Daoy (cell line): ENCODE measurements at regions not wholly inside any gene's neighbourhood (a gene's known extent, or its start where the extent isn't known, plus 50 kb on each side); places are given as distances from the start of the nearest gene placed in this dataset.
"Not testable (repeated sequence)": the region's sequence is repeated elsewhere in the genome, so short reads cannot be mapped to it uniquely, and the experiment has no call there.

Experiments
- DNase-seq: peaks from one replicate; pipeline ENCODE4 v3.0.0-alpha.2; 2015; ENCODE audit warnings: low read depth

DNA sequence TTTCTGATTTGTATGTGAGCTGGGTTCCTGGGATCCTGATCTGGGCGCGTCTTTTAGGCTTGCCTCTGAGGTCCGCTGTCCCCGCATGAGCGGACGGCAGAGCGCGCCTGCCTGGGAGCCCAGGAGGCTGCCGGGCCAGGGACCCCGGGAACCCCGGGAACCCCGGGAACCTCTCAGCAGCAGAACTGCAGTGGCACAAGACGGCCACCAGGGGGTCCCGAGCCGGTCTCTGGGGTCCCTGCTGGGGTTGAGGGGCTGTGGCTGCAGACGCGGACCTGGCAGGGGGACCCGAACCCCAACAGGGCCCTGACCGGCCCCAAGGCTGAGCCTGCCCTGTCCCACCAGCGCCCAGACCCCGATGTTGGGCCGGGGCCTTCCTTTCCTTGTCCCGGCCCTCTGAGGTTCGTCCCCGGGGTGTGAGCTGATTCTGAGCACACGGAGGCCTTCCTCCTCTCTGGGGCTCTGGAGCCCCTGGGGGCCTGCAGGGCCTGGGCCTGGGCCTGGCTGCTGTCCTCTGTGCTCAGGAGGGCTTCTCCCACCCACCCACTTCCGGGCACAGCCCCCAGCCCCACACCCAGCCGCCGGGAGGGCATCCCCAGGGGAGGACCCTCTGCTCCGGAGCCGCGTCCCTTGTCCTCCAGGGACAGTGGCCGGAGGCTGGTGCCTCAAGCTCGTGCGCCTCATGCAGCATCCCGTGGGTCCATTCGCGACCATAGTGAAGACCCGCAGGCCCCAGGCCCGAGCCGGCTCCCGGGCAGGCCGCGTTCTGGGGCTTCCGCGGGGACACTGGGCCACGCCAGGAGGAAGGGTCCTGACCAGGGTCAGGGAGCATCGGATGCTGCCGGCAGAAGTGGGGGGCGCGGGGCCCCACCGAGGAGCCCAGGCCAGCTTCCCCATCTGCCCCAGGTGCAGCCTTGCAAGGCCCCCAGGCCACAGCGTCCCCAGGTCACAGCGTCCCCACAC is 152.9 kb downstream of the TMEM121 start:
- not testable (repeated sequence) for DNase-seq

DNA sequence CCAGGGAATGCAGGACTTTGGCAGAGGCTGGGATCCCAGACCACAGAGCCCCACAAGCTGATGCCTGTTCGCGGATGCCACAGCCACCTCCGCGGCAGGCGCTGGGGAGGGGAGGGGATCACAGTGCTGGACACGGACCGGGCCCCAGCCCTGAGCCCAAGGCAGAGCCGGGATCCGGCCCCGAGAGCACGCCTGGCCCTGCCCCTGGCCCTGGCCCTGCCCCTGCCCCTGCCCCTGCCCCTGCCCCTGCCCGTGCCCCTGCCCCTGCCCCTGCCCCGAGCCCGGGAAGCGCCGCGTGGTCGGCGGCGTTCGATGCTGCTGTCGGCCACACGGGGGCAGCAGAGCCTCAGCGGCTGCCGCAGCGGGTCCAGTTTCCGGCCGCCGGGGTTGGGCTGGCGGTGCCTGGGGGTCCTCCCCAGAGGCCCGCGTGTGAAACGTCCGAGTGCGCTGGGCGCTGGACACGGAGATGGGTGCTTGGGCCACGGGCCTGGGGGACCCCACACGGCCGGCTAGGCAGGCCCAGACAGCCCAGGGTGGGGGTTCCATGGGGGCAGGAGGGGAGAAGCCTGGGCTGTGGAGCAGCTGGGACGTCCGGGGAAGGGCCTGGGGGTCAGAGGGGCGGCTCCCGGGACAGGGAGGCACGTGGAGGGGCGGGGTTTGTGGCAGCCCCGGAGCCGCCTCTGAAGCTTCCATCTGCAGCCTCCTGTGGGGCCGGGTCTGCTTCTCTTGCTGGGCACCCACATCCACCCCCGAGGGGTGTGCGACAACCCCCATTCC is 153.8 kb downstream of the TMEM121 start:
- peak; percentile 22 for DNase-seq

- not testable (repeated sequence) for DNase-seq
Observed at GRCh38 chr14:105680736-105681098, 154.3 kb downstream of the TMEM121 start.

DNA sequence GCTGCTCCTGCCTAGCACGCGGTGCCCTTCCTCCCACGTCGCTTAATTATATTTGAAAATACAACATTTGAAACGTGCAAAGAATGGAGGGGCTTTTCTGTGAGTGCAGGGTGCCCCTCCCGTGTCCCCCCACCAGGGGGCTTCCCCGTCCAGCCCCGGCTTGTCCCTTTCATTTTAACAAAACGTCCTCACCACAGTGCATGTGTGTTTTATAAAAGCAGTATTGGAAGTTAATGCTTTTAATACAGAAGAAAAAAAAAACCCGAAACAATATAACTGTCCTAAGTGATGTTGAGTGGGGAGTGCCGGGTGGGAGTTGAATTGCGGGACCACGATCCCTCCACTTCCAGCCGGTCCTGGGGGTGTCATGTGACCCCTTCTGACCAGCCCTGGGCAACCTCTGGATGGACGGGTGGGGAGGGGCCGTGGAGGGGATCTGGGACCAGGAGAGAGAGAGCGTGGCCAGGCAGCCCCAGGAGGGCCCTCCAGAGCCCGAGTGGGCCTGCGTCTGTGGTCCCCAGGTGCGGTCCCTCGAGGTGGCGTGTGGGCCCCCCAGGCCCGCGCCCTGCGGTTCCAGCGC is 155.3 kb downstream of the TMEM121 start:
- not testable (repeated sequence) for DNase-seq

GRCh38 chr14:105682442-105682841 is 156.1 kb downstream of the TMEM121 start:
- DNase-seq: not testable (repeated sequence)

DNA sequence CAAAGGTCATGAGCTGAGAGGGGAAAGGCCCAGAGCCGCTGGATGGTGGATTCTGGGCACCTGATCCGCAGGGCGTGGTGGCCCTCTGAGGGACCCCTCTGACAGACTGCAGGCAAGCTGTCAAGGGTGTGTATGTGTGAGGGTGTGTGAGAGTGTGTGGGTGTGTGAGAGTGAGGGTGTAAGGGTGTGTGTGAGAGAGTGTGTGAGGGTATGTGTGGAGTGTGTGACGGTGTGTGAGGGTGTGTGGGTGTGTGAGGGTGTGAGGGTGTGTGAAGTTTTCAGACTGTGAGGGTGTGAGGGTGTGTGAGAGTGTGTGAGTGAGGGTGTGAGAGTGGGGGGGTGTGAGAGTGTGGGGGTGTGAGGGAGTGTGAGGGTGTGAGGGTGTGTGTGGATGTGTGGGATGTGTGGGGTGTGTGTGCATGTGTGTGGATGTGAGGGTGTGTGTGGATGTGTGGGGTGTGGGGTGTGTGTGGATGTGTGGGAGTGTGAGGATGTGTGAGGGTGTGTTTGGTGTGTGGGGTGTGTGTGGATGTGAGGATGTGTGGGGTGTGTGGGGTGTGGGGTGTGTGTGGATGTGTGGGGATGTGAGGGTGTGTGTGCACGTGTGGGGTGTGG is 156.7 kb downstream of the TMEM121 start:
- DNase-seq: no peak

DNA sequence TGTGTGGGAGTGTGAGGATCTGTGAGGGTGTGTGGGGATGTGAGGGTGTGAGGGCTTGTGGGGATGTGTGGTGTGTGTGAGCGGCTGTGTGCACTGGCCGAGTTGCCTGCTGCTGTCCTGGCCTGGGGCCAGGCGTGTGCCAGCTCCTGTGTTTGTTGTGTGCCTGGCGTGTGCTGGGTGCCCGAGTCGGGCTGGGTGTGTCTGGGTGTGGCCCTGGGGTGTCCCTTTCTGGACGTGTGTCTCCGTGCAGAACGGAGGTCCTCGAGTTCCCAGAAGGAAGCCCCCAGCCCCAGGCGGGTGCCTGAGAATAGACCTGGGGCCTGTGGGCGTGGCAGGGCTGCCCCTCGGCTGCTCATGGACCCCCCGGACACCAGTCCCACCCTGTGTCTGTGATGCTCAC is 157.7 kb downstream of the TMEM121 start:
- DNase-seq: not testable (repeated sequence)

- DNase-seq: not testable (repeated sequence)
Observed at GRCh38 chr14:105684597-105684996, 158.2 kb downstream of the TMEM121 start.

- no peak for DNase-seq
Observed at GRCh38 chr14:105685003-105685402, 158.6 kb downstream of the TMEM121 start.

DNA sequence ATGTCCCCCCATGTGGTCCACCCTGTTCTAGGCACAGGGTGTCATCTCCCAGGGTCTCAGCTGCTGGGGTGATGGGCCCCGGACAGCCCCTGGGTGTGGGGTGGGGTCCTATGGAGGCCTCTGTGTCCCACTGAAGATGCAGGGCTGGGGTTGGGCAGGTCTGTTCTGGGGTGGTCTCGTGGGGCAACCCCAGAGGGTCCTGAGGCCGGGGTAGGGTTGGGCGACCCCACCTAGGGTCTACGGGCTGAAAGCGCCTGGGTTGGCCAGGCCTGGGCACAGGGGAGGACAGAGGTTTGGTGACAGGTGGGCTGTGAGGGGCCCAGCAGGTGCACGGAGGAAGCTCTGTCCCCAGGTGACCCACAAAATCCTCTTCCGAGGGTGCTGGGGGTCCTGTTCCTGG is 159.2 kb downstream of the TMEM121 start:
- DNase-seq: not testable (repeated sequence)

- not testable (repeated sequence) for DNase-seq
Observed at GRCh38 chr14:105686050-105686449, 159.7 kb downstream of the TMEM121 start.

GRCh38 chr14:105686462-105687170 is 160.2 kb downstream of the TMEM121 start:
- not testable (repeated sequence) for DNase-seq

DNA sequence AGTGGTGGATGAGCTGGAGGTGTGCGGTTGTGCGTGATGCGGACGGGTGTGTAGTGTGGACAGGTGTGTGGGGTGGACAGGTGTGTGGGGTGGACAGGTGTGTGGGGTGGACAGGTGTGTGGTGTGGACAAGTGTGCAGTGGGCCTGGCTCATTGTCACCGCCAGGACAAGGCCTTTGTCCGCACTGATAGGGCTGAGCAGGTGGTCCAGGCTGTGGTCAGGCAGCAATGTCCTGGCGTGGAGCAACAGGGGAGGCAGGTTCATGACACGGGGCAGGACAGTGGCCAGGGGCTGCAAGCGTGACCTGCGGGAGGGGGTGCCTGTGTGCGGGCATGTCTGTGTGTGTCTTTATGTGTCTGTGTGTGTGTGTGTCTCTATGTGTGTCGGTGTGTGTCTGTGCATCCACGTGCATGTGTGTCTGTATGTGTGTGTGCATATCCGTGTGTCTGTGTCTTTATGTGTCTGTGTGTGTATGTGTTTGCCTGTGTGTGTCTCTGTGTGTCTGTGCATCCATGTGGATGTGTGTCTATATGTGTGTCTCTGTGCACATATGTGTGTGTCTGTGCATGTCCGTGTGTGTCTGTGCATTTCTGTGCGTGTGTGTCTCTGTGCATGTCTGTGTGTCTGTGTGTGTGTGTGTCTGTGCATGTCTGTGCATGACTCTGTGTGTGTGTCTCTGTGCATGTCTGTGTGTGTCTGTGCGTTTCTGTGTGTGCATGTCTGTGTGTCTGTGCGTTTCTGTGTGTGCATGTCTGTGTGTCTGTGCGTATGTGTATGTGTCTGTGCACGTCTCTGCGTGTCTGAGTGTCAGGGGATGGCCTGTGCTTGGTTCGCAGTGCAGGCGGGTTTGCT is 161.0 kb downstream of the TMEM121 start:
- DNase-seq: not testable (repeated sequence)

DNA sequence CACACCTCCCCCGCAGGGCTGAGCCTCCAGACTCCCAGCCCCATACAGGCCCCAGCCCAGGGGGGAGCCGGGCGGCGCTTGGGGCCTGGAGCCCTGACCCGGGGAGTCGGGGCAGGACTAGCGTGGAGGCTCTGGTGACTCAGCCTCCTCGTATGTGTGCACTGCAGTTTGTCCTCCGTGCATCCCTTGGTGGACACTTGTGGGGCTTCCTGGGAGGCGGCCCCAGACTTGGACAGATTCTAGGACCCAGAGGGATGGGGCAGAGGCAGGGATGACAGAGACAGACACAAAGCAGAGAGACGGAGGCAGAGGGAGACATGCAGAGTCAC is 161.6 kb downstream of the TMEM121 start:
- not testable (repeated sequence) for DNase-seq

DNA sequence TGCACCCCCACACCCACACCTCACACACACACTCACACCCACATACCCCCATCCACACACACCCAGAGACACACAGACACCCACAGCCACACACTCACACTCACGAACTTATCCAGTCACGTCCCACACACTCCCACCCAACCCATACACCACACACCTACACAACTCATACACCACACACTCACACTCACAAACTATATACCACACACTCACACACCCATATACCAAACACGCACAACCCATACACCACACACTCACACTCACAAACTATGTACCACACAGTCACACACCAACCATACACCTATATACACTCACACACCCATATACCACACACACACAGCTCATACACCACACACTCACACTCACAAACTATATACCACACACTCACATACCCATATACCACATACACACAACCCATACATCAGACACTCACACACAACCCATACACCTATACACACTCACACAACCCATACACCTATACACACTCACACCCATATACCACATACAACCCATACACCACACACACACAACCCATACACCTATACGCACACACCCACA is 162.4 kb downstream of the TMEM121 start:
- DNase-seq: not testable (repeated sequence)

DNA sequence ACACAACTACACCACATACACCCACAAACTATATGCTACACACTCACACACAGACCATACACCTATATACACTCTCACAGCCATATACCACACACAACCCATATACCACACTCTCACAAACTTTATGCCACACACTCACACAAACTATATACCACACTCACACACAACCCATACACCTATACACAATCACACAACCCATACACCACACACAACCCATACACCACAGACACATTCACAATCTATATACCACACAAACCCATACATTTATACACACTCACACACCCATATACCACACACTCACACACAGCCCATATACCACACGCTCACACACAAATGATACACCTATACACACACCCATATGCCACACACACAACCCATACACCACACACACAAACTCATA is 163.3 kb downstream of the TMEM121 start:
- no peak for DNase-seq

- no peak for DNase-seq
Observed at GRCh38 chr14:105690671-105691070, 164.3 kb downstream of the TMEM121 start.

DNA sequence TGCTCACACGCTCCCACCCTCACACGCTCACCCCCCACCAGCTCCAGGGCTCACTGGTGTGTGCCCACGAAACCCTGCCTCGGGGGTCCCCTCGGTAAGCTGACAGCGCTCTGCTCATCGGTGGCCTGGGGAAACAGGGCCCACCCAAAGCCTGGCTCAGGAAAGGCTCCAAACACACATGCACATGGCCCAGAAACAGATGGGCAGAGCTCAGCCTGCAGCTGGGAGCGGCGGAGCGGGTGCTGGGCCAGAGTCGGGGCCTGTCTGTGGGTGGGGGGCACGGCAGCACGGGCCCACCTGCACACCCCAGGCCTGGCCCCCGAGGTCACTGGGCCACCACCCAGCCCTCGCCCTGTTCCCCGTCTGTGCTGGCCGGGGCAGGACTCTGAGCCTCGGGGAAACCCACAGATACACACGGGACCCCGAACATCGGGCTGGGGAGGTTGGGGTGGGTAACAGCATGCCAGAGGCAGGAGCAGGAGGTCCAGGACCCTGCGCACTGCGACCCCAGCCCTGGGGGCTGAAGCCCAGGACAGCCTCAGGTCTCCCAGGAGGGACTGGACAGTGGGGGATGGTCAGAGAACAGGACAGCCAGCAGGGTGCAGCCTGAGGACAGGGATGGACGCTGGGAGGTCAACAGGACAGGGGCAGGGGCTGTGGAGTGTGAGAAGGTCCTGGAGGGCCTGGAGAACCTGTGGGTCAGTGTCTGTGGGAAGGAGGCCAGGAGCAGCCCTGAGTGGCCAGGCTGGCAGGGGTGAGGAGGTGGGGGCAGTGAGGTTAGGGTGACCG is 165.1 kb downstream of the TMEM121 start:
- not testable (repeated sequence) for DNase-seq

- DNase-seq: not testable (repeated sequence)
Observed at GRCh38 chr14:105692110-105692685, 165.8 kb downstream of the TMEM121 start.
